Activated naive CD4-positive, alpha-beta T cell treated with anti-CD3 and anti-CD28 coated beads for 36 hours (primary cell): ENCODE measurements at regions not wholly inside any gene's neighbourhood (a gene's known extent, or its start where the extent isn't known, plus 50 kb on each side); places are given as distances from the start of the nearest gene placed in this dataset.

Experiments used
- CTCF ChIA-PET: fragments of 350-600 bp; sonication (Branson Sonifier 250); formaldehyde crosslinking; loops from one replicate; lab custom pipeline; 2021; ENCODE audit warnings: antibody characterized with exemption; lab: Charles Lee
- DNase-seq: peaks from one replicate; pipeline ENCODE4 v3.0.0-alpha.2; 2020
- H3K27ac Mint-ChIP-seq: one replicate; pipeline ENCODE4 v1.8.0; 2021; ENCODE audit warnings: mild to moderate bottlenecking, mixed read lengths
- H3K27me3 Mint-ChIP-seq: one replicate; pipeline ENCODE4 v1.8.0; 2021; ENCODE audit warnings: low read depth, mixed read lengths
- H3K36me3 Mint-ChIP-seq: one replicate; pipeline ENCODE4 v1.8.0; 2021; ENCODE audit warnings: low read depth, mixed read lengths
- H3K4me1 Mint-ChIP-seq: one replicate; pipeline ENCODE4 v1.8.0; 2021; ENCODE audit warnings: low read depth, mixed read lengths
- H3K4me3 Mint-ChIP-seq: one replicate; pipeline ENCODE4 v1.8.0; 2021; ENCODE audit warnings: mild to moderate bottlenecking, moderate library complexity, mixed read lengths
- H3K9me3 Mint-ChIP-seq: one replicate; pipeline ENCODE4 v1.8.0; 2021; ENCODE audit warnings: mixed read lengths
- intact Hi-C: fragments of 100-400 bp; cut with micrococcal nuclease; formaldehyde crosslinking; loops from one replicate; pipeline ENCODE4 v1.15.1; 2023

DNA sequence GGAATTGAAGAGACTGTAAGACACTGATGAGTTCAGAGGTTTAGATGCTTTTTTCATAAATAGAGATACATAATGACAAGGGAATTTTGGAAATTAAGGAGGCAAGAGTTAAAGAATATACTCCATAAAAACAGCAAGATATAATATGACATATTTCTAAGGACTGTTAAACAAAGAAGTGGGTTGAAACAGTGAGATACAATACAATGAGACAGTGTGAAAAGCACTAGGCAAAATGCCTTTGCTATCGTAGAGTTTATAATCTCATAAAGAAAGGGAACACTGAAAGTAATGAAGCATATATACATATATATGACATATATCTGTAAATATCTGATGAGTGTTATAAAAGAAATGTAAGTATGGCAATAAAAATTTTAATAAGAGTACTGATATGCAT is 1496.2 kb downstream of the TECRL start:
- no peak for DNase-seq
- Mint-ChIP-seq H3K9me3 (peaks cover 6% of the 10 kb centered on the region), H3K4me1 (no peaks in the 10 kb centered on the region), H3K4me3 (no peak overlapping the region), H3K36me3 (no peaks in the 10 kb centered on the region), H3K27ac (no peak overlapping the region), H3K27me3 (no peaks in the 10 kb centered on the region)
- CTCF ChIA-PET: no interaction called here
- intact Hi-C loops: no loop called here

DNA sequence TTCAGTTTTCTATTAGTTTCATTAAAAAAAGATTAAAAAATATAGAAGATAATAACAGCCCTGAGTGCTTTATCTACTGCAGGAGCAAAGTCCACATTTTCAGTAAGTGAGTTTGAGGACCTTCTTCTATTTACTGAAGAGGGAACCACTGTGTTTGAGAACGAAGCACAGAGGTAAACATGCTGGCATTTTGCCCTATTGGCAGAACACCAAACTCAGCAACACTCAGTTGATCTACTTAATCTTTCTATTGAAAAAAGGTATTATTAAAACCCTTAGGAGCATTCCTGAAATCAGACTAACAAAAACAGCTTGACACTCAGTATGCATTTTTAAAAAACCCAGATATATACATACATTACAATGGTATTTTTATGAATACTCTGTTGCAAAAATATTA is 1496.7 kb downstream of the TECRL start:
- CTCF ChIA-PET: no interaction called here
- peaks cover 6% of the 10 kb centered on the region for H3K9me3 Mint-ChIP-seq
- no peaks in the 10 kb centered on the region for H3K27me3 Mint-ChIP-seq
- H3K36me3 Mint-ChIP-seq: no peaks in the 10 kb centered on the region
- no peak for DNase-seq
- intact Hi-C loops: no loop called here
- no peak overlapping the region for H3K4me3 Mint-ChIP-seq
- H3K27ac Mint-ChIP-seq: no peak overlapping the region
- no peaks in the 10 kb centered on the region for H3K4me1 Mint-ChIP-seq

DNA sequence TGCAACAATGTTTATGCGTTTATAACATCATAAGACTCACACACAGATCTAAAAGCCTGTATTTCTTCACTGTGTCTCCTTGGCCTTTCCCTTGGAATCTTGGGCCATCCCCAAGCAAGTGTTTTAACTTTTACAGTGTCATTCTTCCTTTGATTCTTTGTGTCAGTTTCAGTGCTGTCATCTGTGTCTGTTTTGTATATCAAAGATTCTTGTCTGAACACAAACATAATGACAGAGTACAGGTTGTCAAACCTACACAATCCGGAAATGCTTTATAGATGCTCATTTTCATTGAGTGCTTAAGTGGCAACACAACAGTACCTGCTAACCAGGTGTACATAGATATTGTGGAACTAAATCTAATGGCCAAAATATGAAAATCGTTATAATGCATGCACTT is 1500.0 kb downstream of the TECRL start:
- Mint-ChIP-seq H3K4me1 (no peaks in the 10 kb centered on the region), H3K27ac (no peak overlapping the region), H3K36me3 (no peaks in the 10 kb centered on the region), H3K27me3 (no peaks in the 10 kb centered on the region), H3K9me3 (peaks cover 2% of the 10 kb centered on the region), H3K4me3 (no peak overlapping the region)
- intact Hi-C loops: no loop called here
- CTCF ChIA-PET: no interaction called here
- no peak for DNase-seq

DNA sequence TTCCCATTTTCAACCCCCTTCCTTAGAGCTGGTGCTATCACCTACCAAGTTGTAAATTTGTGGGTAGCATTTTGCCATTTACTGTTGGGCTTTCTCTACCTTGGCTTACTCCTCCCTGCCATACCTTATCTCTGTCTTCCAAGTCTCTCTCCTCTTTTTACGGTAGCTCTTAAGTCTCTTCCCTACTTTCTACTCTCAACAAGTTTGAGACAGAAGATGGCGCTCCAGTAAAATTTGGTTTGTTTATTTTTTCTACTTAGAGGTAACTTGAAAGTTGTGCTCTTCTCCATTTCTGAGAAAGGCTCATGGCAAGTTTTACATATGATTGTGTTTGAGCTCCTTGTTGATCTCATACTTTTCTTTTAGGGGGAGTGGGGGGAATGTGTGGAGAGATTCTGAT is 1508.1 kb downstream of the TECRL start:
- no peak overlapping the region for H3K27ac Mint-ChIP-seq
- no peaks in the 10 kb centered on the region for H3K36me3 Mint-ChIP-seq
- no peak for DNase-seq
- no peak overlapping the region for H3K4me3 Mint-ChIP-seq
- no peaks in the 10 kb centered on the region for H3K4me1 Mint-ChIP-seq
- H3K27me3 Mint-ChIP-seq: no peaks in the 10 kb centered on the region
- CTCF ChIA-PET: no interaction called here
- peaks cover 11% of the 10 kb centered on the region for H3K9me3 Mint-ChIP-seq
- intact Hi-C loops: no loop called here

DNA sequence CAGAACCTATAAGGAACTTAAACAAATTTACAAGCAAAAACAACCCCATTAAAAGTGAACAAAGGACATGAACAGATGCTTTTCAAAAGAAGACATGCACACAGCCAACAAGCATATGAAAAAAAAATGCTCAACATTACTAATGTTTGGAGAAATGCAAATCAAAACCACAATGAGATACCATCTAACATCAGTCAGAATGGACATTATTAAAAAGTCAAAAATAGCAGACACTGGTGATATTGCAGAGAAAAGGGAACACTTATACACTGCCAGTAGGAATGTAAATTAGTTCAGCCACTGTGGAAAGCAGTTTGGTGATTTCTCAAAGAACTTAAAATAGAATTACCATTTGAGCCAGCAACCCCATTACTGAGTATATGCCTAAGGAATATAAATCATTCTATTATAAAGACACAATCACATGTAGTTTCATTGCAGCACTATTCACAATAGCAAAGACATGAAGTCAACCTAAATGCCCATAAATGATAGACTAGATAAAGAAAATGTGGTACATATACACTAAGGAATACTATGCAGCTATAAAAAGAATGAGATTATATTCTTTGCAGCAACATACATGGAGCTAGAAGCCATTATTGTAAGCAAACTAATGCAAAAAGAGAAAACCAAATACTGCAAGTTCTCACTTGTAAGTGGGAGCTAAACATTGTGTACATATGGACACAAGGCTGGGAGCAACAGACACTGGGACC is 1509.4 kb downstream of the TECRL start:
- CTCF ChIA-PET: no interaction called here
- H3K27me3 Mint-ChIP-seq: no peaks in the 10 kb centered on the region
- H3K27ac Mint-ChIP-seq: no peak overlapping the region
- H3K4me1 Mint-ChIP-seq: no peaks in the 10 kb centered on the region
- intact Hi-C loops: no loop called here
- no peak for DNase-seq
- no peaks in the 10 kb centered on the region for H3K36me3 Mint-ChIP-seq
- H3K9me3 Mint-ChIP-seq: peaks cover 11% of the 10 kb centered on the region
- H3K4me3 Mint-ChIP-seq: no peak overlapping the region

DNA sequence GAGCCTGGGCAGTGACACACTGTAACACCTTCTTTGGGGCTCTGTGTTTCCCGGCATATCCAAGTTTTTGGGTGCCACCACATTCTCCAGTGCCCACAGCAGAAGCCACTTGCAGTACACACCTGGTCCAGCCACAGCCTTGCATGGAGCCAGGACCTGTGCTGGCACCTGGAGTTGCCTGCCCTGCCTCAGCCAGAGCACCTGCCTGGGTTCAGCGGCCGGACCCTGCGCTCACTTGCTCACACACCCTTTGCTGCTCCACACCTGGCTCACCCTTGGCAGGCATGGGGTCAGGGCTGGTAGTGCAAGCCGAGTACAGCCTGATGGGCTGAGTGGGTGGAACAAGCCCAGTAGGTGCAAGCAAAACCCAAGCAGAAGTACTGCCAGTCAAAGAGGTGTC is 1511.1 kb downstream of the TECRL start:
- intact Hi-C loops: no loop called here
- Mint-ChIP-seq H3K4me3 (no peak overlapping the region), H3K36me3 (no peaks in the 10 kb centered on the region)

DNA sequence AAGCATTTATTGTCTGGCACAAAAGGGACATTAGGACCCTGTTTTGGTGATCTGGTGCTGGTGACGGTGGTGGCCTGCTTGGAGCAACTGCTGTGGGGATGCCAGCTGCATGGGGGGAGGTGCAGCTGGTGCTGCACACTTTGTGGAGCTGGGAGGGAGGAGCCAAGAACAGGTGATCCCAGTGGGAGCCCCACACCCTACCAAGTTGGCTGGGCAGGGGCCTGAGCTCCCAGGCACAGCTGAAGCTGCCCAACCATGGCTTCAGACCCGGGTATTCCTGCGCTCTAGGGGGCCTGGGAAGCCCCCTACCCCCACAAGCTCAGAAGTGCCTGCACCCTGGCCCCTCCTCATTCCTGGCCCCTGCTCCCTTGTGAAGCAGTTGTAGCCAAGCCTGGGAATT is 1512.5 kb downstream of the TECRL start:
- H3K27me3 Mint-ChIP-seq: no peaks in the 10 kb centered on the region
- CTCF ChIA-PET: no interaction called here
- H3K4me1 Mint-ChIP-seq: no peaks in the 10 kb centered on the region
- intact Hi-C loops: no loop called here
- H3K36me3 Mint-ChIP-seq: no peaks in the 10 kb centered on the region
- no peak overlapping the region for H3K4me3 Mint-ChIP-seq
- no peak for DNase-seq
- H3K9me3 Mint-ChIP-seq: peaks cover 3% of the 10 kb centered on the region
- H3K27ac Mint-ChIP-seq: no peak overlapping the region

More for the DNA sequence above, 1511.1 kb downstream of the TECRL start:
- CTCF ChIA-PET: no interaction called here
- Mint-ChIP-seq H3K27me3 (no peaks in the 10 kb centered on the region), H3K27ac (no peak overlapping the region), H3K4me1 (no peaks in the 10 kb centered on the region), H3K9me3 (peaks cover 9% of the 10 kb centered on the region)
- DNase-seq: no peak

DNA sequence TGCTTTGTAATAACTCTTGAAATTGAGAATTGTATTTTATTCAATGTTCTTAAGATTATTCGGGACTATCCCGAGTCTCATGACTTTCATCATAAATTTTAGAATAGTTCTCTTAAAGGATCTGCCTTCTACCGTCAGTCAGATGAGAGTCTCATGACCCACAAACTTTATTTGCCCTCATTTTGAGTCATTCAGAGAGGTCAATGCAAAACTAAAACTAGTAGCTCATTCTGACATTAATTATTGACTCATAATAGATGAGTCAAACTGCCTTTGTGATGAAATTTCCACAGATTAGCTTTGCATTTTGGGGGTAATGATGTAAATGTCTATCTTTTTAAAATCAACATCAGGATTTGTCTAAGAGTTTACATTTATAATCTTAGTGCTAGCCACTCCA is 1527.3 kb downstream of the TECRL start:
- no peak for DNase-seq
- Mint-ChIP-seq H3K4me1 (no peaks in the 10 kb centered on the region), H3K27me3 (no peaks in the 10 kb centered on the region), H3K9me3 (peaks cover 12% of the 10 kb centered on the region), H3K27ac (no peak overlapping the region), H3K4me3 (no peak overlapping the region), H3K36me3 (no peaks in the 10 kb centered on the region)
- intact Hi-C loops: no loop called here
- CTCF ChIA-PET: no interaction called here

DNA sequence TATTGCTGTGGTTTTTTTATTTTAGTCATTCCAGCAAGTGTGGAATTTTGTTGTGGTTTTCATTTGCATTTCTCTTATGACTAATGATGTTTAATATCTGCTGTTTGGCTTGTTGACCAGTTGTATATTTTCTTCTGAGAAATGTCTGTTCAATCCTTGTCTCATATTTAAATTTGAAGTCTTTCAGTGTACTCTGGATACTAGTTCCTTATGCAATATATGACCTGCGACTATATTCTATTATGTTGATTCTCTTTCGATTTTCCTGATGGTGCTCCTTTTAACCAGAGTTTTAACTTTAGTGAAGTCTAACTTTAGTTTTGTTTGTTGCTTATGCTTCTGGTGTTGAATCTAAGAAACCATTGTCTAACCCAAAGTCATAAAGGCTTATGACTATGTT is 1528.0 kb downstream of the TECRL start:
- Mint-ChIP-seq H3K4me3 (no peak overlapping the region), H3K27me3 (no peaks in the 10 kb centered on the region), H3K27ac (no peak overlapping the region), H3K4me1 (no peaks in the 10 kb centered on the region), H3K36me3 (no peaks in the 10 kb centered on the region), H3K9me3 (peaks cover 15% of the 10 kb centered on the region)
- DNase-seq: no peak
- CTCF ChIA-PET: no interaction called here
- intact Hi-C loops: no loop called here

DNA sequence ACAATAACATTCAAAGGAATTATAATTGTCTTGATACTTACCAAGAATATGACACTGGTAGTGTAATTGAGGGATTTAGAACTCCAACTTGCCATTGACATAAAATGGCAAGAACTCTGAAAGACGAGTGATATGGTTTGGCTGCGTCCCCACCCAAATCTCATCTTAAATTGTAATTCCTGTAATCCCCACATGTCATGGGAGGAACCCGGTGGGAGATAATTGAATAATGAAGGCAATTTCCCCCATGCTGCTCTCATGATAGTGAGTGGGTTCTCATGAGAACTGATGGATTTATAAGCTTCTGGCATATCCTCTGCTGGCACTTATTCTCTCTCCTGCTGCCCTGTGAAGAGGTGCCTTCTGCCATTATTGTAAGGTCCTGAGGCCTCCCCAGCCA is 1536.4 kb downstream of the TECRL start:
- no peak for DNase-seq
- Mint-ChIP-seq H3K27ac (no peak overlapping the region), H3K4me1 (no peaks in the 10 kb centered on the region), H3K4me3 (no peak overlapping the region), H3K27me3 (no peaks in the 10 kb centered on the region), H3K36me3 (no peaks in the 10 kb centered on the region), H3K9me3 (peaks cover 17% of the 10 kb centered on the region)
- intact Hi-C loops: no loop called here
- CTCF ChIA-PET: no interaction called here

DNA sequence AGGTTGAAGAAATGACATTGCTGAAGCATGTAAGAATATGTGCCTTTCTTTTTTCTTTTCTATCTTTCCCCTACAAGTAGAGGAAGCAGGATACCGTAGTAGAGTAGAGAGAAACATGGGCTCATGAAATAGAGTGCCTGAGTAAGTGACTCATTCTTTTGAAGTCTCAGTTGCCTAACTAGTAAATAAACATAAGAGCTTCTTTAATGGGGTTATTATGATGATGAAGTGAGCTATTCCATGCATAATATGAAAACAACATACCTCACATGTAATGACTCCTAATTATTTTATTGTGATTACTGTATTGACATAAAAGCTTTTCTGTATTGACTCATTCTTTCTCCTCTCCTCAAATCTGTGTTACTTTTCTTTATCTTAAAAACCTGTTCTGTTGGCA is 1538.2 kb downstream of the TECRL start:
- intact Hi-C loops: no loop called here
- CTCF ChIA-PET: no interaction called here
- no peak for DNase-seq
- peaks cover 7% of the 10 kb centered on the region for H3K9me3 Mint-ChIP-seq
- H3K36me3 Mint-ChIP-seq: no peaks in the 10 kb centered on the region
- H3K4me1 Mint-ChIP-seq: no peaks in the 10 kb centered on the region
- no peaks in the 10 kb centered on the region for H3K27me3 Mint-ChIP-seq
- H3K27ac Mint-ChIP-seq: no peak overlapping the region
- no peak overlapping the region for H3K4me3 Mint-ChIP-seq

DNA sequence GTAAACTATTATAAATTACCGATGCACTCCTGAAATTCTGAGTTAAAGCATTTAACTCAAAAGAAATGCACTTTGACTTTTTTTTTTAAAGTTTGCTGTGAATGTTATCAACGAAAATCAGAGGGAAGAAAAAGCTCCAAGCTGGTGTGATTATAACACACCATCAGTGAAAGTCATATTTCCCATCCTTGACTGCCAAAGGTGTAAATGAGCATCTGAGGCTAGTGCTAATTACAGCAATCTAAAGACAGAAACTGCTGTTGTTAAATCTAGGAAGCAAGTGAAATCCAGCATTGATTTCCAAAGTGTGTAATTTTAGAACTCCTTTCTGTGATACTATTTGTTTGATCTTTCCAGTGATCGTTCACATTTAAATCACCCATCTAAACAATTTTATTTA is 1538.8 kb downstream of the TECRL start:
- DNase-seq: no peak
- Mint-ChIP-seq H3K4me3 (no peak overlapping the region), H3K27me3 (no peaks in the 10 kb centered on the region), H3K36me3 (no peaks in the 10 kb centered on the region), H3K27ac (no peak overlapping the region), H3K4me1 (no peaks in the 10 kb centered on the region), H3K9me3 (peaks cover 5% of the 10 kb centered on the region)
- intact Hi-C loops: no loop called here
- CTCF ChIA-PET: no interaction called here

DNA sequence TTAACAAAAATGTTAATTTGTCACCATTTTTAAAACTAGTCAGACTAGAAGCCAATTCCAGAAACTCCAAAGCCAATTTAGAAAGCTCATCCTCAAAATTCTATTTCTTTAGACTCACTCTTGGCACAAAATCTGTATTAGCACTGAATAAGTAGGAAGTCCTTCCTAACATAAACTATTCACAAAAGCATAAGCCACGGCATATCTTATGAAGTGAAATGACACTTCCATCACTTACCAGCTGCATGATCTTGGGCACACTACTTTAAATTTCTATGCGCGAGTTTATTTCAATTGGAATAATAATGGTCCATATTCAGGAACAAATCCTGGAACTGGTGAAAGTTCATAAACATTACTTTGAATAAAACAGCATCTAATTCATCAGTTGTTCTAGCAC is 1544.0 kb downstream of the TECRL start:
- no peak overlapping the region for H3K27ac Mint-ChIP-seq
- no peaks in the 10 kb centered on the region for H3K27me3 Mint-ChIP-seq
- no peak overlapping the region for H3K4me3 Mint-ChIP-seq
- no peak for DNase-seq
- peaks cover 4% of the 10 kb centered on the region for H3K9me3 Mint-ChIP-seq
- intact Hi-C loops: no loop called here
- H3K36me3 Mint-ChIP-seq: no peaks in the 10 kb centered on the region
- CTCF ChIA-PET: no interaction called here
- no peaks in the 10 kb centered on the region for H3K4me1 Mint-ChIP-seq
